HL-60 (cell line): ENCODE measurements at regions not wholly inside any gene's neighbourhood (a gene's known extent, or its start where the extent isn't known, plus 50 kb on each side); places are given as distances from the start of the nearest gene placed in this dataset.

Experiments
- DNase-seq, 2 experiments: peaks; one replicate each; pipeline ENCODE4 v3.0.0-alpha.2; 2010 to 2020; ENCODE audit warnings: low read depth in 1 of 2, low spot score in 1 of 2
- H3K27ac ChIP-seq: fragments of 250-450 bp; sonication (Bioruptor Pico); replicated peaks from 2 replicates; pipeline ENCODE4 v1.5.1; 2020; ENCODE audit warnings: mild to moderate bottlenecking, moderate library complexity
- H3K27me3 ChIP-seq: fragments of 250-450 bp; sonication (Bioruptor Pico); 2 replicates; pipeline ENCODE4 v1.5.1; 2021; ENCODE audit warnings: mild to moderate bottlenecking, moderate library complexity; ENCODE audit not compliant: insufficient read depth, poor library complexity, severe bottlenecking
- H3K4me3 ChIP-seq: replicated peaks from 2 replicates; pipeline ENCODE4 v1.5.1; 2011; ENCODE audit warnings: mild to moderate bottlenecking, control low read depth, low read length; ENCODE audit not compliant: insufficient read depth
- CTCF ChIP-seq: IDR thresholded peaks from one replicate; pipeline ENCODE4 v1.5.1; 2011; ENCODE audit warnings: low read length, control low read depth, inconsistent platforms; ENCODE audit not compliant: insufficient read depth
- GABPA ChIP-seq: IDR thresholded peaks from 2 replicates; pipeline ENCODE4 v1.6.1; 2012; ENCODE audit warnings: low read depth
- POLR2AphosphoS5 ChIP-seq: IDR thresholded peaks from 2 replicates; pipeline ENCODE4 v1.6.1; 2012; ENCODE audit warnings: low read depth
- REST ChIP-seq: IDR thresholded peaks from 2 replicates; pipeline ENCODE4 v1.6.1; 2012; ENCODE audit warnings: low read depth; ENCODE audit not compliant: insufficient replicate concordance
- SPI1 ChIP-seq: IDR thresholded peaks from 2 replicates; pipeline ENCODE4 v1.6.1; 2012; ENCODE audit warnings: low read depth, mild to moderate bottlenecking, borderline replicate concordance

GRCh38 chr5:100746730-100747129, 156.4 kb downstream of the ST8SIA4 start:
- peak in 1 of 2 experiments; percentile 45 for DNase-seq
- no peak for TF ChIP-seq POLR2AphosphoS5
- no peak for TF ChIP-seq CTCF
- no peak for TF ChIP-seq GABPA
- TF ChIP-seq SPI1, result no peak
- no peak for TF ChIP-seq REST
- no peak overlapping the region for H3K4me3 ChIP-seq
- H3K27me3 ChIP-seq, result no peaks in the 10 kb centered on the region
- peak overlapping the region; percentile 65 for H3K27ac ChIP-seq

GRCh38 chr5:100749771-100750284, 153.3 kb downstream of the ST8SIA4 start:
- Histone ChIP-seq H3K27ac (no peak overlapping the region), H3K4me3 (no peak overlapping the region)

More at GRCh38 chr5:100749771-100750284, 153.3 kb downstream of the ST8SIA4 start:
- DNase-seq, result no peak
- TF ChIP-seq POLR2AphosphoS5 (no peak), GABPA (no peak), SPI1 (no peak), REST (no peak), CTCF (no peak)
- H3K27me3 ChIP-seq, result no peaks in the 10 kb centered on the region
